Chondrocyte (in vitro differentiated cells): ENCODE measurements at regions not wholly inside any gene's neighbourhood (a gene's known extent, or its start where the extent isn't known, plus 50 kb on each side); places are given as distances from the start of the nearest gene placed in this dataset.

Source experiments
- DNase-seq: peaks from one replicate; pipeline ENCODE4 v3.0.0; 2021; ENCODE audit warnings: mixed read lengths, low spot score
- H3K27ac Mint-ChIP-seq: one replicate; pipeline ENCODE4 v1.8.0; 2021; ENCODE audit warnings: mild to moderate bottlenecking, moderate library complexity, mixed read lengths; ENCODE audit not compliant: unreplicated experiment
- H3K27me3 Mint-ChIP-seq: 2 replicates; pipeline ENCODE4 v1.8.0; 2021; ENCODE audit warnings: low read depth, mixed read lengths
- H3K36me3 Mint-ChIP-seq: 2 replicates; pipeline ENCODE4 v1.8.0; 2021; ENCODE audit warnings: low read depth, mixed read lengths
- H3K4me1 Mint-ChIP-seq: 2 replicates; pipeline ENCODE4 v1.8.0; 2021; ENCODE audit warnings: low read depth, mild to moderate bottlenecking, mixed read lengths
- H3K4me3 Mint-ChIP-seq: one replicate; pipeline ENCODE4 v1.8.0; 2021; ENCODE audit warnings: mild to moderate bottlenecking, moderate library complexity, mixed read lengths; ENCODE audit not compliant: unreplicated experiment
- H3K9me3 Mint-ChIP-seq: 2 replicates; pipeline ENCODE4 v1.8.0; 2021; ENCODE audit warnings: low read depth, mixed read lengths
- TF ChIP-seq, protein P1 (sequence below): fragments of 200-600 bp; sonication (generic); IDR thresholded peaks from 2 replicates; pipeline ENCODE4 v1.5.0; 2021; ENCODE audit warnings: antibody characterized with exemption, mild to moderate bottlenecking, moderate library complexity

DNA sequence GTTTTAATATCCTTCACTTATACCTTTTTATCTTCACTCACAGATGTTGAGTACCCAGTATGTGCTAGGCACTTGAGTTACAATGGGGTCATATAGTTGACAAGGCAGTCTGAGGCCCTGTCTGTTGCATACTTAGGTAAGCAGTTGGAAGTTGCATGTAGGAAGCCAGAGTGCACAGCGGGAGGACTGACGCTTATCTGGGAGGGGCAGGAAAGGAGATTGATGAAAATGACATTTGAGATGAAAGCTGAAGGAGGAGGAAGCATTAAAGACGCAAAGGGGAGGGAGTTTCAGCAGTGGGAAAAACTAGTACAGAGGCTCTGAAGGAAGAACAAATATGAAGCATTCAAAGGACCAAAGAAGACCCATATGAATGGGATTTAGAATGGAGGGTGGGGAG is 266.2 kb downstream of the HTR7 start:
- Mint-ChIP-seq H3K4me1 (no peaks in the 10 kb centered on the region), H3K9me3 (no peaks in the 10 kb centered on the region), H3K36me3 (no peaks in the 10 kb centered on the region), H3K27ac (no peak overlapping the region), H3K4me3 (no peak overlapping the region), H3K27me3 (peaks cover 37% of the 10 kb centered on the region)
- no peak for DNase-seq
- TF ChIP-seq, protein P1, sequence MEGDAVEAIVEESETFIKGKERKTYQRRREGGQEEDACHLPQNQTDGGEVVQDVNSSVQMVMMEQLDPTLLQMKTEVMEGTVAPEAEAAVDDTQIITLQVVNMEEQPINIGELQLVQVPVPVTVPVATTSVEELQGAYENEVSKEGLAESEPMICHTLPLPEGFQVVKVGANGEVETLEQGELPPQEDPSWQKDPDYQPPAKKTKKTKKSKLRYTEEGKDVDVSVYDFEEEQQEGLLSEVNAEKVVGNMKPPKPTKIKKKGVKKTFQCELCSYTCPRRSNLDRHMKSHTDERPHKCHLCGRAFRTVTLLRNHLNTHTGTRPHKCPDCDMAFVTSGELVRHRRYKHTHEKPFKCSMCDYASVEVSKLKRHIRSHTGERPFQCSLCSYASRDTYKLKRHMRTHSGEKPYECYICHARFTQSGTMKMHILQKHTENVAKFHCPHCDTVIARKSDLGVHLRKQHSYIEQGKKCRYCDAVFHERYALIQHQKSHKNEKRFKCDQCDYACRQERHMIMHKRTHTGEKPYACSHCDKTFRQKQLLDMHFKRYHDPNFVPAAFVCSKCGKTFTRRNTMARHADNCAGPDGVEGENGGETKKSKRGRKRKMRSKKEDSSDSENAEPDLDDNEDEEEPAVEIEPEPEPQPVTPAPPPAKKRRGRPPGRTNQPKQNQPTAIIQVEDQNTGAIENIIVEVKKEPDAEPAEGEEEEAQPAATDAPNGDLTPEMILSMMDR, result no peak

DNA sequence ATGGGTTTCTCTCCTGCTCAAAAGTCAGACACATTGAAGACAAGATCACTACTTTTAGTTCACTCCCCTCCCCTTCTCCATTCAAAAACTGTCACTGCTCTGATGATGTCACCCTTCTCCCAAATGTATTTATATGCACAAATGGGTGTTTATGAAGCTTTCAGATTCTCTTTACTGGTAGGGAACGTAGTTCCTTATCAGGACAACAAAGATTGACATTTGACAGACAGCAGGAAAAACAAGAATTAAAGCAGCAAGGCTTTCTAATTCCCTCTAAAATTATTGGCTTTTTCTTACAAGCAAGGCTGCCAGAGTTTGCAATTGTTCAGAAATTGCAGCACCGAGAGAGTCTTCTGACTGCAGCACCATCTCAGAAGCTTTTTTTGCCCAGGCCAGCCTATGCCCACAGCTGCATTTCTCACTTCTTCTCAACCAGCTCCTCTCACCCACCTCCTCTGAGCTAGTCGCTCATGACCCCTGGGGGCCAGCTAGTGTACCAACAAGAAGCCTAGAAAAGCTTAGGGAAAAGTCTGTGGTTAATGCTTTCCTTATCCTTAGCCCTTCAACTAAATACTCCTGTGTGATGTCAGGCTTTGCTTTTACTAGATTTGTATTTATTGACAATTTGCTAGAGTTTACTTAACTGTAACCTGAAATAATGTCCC is 265.1 kb downstream of the HTR7 start:
- H3K9me3 Mint-ChIP-seq, result no peaks in the 10 kb centered on the region
- H3K4me1 Mint-ChIP-seq, result no peaks in the 10 kb centered on the region
- TF ChIP-seq, protein P1, result peak; percentile 75
- peaks cover 47% of the 10 kb centered on the region for H3K27me3 Mint-ChIP-seq
- no peaks in the 10 kb centered on the region for H3K36me3 Mint-ChIP-seq
- no peak overlapping the region for H3K4me3 Mint-ChIP-seq
- DNase-seq, result no peak
- no peak overlapping the region for H3K27ac Mint-ChIP-seq

DNA sequence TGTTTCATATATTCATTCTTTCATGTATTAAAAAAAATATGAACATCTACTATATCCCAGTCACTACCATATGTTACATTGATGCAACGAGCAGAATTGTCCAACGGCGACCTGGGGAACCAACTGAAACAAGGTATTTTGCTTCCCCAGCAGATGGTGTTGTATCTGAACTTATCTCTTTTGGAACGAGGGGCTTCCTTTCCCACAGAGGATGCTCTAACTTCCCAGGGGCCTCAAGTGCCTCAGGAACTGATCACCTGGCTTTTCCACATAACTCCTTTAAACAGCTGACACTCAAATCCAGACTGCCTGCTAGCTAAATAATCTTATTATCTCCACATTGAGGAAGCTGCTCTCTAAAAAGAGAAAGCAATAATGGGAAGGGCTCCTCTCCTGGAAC is 259.3 kb downstream of the HTR7 start:
- TF ChIP-seq, protein P1, result no peak
- Mint-ChIP-seq H3K4me3 (no peak overlapping the region), H3K36me3 (no peaks in the 10 kb centered on the region), H3K9me3 (no peaks in the 10 kb centered on the region), H3K27me3 (peaks cover 41% of the 10 kb centered on the region), H3K4me1 (no peaks in the 10 kb centered on the region), H3K27ac (no peak overlapping the region)
- no peak for DNase-seq

DNA sequence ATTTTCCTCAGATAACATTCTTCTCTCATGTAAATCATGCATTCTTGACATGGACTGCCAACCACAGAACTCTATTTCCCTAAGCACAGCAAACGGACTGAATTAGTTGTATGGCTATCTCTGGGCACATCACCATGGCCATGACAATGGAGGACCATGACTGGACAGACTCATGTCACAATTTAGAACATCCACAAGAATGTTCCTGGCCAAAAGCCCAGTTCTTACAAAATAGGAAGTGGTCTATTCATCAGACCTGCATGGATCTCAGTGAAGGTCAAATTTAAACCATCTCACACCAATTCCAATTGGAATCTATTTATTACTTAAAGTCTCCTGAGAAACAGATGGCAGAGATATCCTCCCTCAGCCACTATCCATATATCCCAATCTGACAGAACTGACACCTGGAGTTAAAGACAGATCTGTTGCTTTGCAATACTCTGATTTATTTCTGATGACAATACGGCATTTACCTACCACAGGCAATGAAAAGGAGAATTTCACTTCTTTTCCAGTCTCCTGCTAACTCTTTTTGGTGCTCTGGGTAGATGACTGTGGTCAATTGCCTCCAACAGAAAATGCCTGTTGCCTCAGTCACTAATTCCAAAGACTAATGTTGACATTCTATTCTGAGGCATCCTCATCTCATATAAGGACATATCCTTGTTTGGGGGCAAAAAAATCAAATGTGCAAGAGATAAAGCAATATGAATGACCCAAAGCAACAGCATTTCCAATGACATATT is 254.8 kb downstream of the HTR7 start:
- no peaks in the 10 kb centered on the region for H3K36me3 Mint-ChIP-seq
- peaks cover 10% of the 10 kb centered on the region for H3K27me3 Mint-ChIP-seq
- no peak overlapping the region for H3K4me3 Mint-ChIP-seq
- no peaks in the 10 kb centered on the region for H3K4me1 Mint-ChIP-seq
- TF ChIP-seq, protein P1, result no peak
- no peak for DNase-seq
- no peaks in the 10 kb centered on the region for H3K9me3 Mint-ChIP-seq
- no peak overlapping the region for H3K27ac Mint-ChIP-seq

DNA sequence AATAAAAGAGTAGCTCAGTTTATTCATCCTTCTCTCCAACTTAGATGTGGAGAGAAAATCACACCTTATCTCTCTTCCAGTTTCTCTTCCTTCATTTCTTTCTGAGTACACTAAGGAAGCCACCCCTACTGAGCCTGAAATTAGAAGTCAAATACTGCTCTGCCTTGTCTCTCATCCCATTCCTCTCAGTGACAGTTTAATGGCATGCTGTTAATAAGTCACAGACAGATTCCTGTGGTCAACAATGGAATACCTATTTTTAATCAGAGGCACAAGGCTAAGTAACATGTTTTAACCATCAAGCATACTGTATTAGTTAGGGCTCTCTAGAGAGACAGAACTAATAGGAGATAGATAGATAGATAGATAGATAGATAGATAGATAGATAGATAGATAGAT is 253.2 kb downstream of the HTR7 start:
- peaks cover 4% of the 10 kb centered on the region for H3K27me3 Mint-ChIP-seq
- DNase-seq, result no peak
- H3K36me3 Mint-ChIP-seq, result no peaks in the 10 kb centered on the region
- no peak overlapping the region for H3K4me3 Mint-ChIP-seq
- H3K9me3 Mint-ChIP-seq, result no peaks in the 10 kb centered on the region
- TF ChIP-seq, protein P1, result no peak
- no peak overlapping the region for H3K27ac Mint-ChIP-seq
- H3K4me1 Mint-ChIP-seq, result no peaks in the 10 kb centered on the region
